PFSK-1 (cell line): ENCODE measurements at regions not wholly inside any gene's neighbourhood (a gene's known extent, or its start where the extent isn't known, plus 50 kb on each side); places are given as distances from the start of the nearest gene placed in this dataset.

Experiments used
- FOXP2 ChIP-seq: optimal IDR thresholded peaks from 2 replicates; pipeline ENCODE3; 2011; ENCODE audit warnings: borderline replicate concordance, control low read depth, inconsistent platforms; ENCODE audit not compliant: insufficient read depth; ENCODE audit errors: extremely low read length, extremely low read depth
- POLR2AphosphoS5 ChIP-seq: IDR thresholded peaks from 2 replicates; pipeline ENCODE4 v1.6.1; 2012; ENCODE audit warnings: low read depth, mild to moderate bottlenecking, control low read depth, low read length, moderate library complexity
- REST ChIP-seq, 2 experiments: IDR thresholded peaks; 2 replicates each; pipeline versions ENCODE4 v1.6.1 to v1.8.0; 2011 to 2012; ENCODE audit warnings: low read depth in 2 of 2, low read length in 2 of 2, control low read depth in 1 of 2, inconsistent platforms in 1 of 2, mild to moderate bottlenecking in 1 of 2, moderate library complexity in 1 of 2; ENCODE audit not compliant: insufficient read depth in 1 of 2
- SIN3A ChIP-seq: IDR thresholded peaks from 2 replicates; pipeline ENCODE4 v1.6.1; 2012; ENCODE audit warnings: mild to moderate bottlenecking, low read length, moderate library complexity, borderline replicate concordance; ENCODE audit not compliant: insufficient read depth
- TAF1 ChIP-seq: IDR thresholded peaks from 2 replicates; pipeline ENCODE4 v1.6.1; 2012; ENCODE audit warnings: low read length, control low read depth, borderline replicate concordance; ENCODE audit not compliant: insufficient read depth

- no peak for TF ChIP-seq FOXP2
- no peak for TF ChIP-seq TAF1
- TF ChIP-seq SIN3A: no peak
- TF ChIP-seq REST (IDR thresholded peaks at IDR 0.05; ENCODE audit: insufficient read depth in 1 of 2, low read depth in 2 of 2, low read length in 2 of 2): no peak
- TF ChIP-seq POLR2AphosphoS5: no peak
Measured at GRCh38 chr1:69172003-69173000, 395.4 kb upstream of the LRRC7 start.

GRCh38 chr1:69175053-69175452 lies 392.7 kb upstream of the LRRC7 start:
- TF ChIP-seq FOXP2: no peak
- TF ChIP-seq SIN3A: no peak
- no peak for TF ChIP-seq TAF1
- TF ChIP-seq POLR2AphosphoS5: no peak
- TF ChIP-seq REST (IDR thresholded peaks at IDR 0.05; ENCODE audit: insufficient read depth in 1 of 2, low read depth in 2 of 2, low read length in 2 of 2): no peak

GRCh38 chr1:69180358-69180757 lies 387.4 kb upstream of the LRRC7 start:
- TF ChIP-seq REST (IDR thresholded peaks at IDR 0.05; ENCODE audit: insufficient read depth in 1 of 2, low read depth in 2 of 2, low read length in 2 of 2) (no peak), TAF1 (no peak), SIN3A (no peak), FOXP2 (no peak), POLR2AphosphoS5 (no peak)

GRCh38 chr1:69185378-69185777 lies 382.3 kb upstream of the LRRC7 start:
- no peak for TF ChIP-seq FOXP2
- no peak for TF ChIP-seq POLR2AphosphoS5

- TF ChIP-seq POLR2AphosphoS5: no peak
- no peak for TF ChIP-seq SIN3A
- no peak for TF ChIP-seq REST (IDR thresholded peaks at IDR 0.05; ENCODE audit: insufficient read depth in 1 of 2, low read depth in 2 of 2, low read length in 2 of 2)
- no peak for TF ChIP-seq TAF1
- no peak for TF ChIP-seq FOXP2
Measured at GRCh38 chr1:69191335-69191734, 376.4 kb upstream of the LRRC7 start.
